ENCODE measurements at regions not wholly inside any gene's neighbourhood (a gene's known extent, or its start where the extent isn't known, plus 50 kb on each side); places are given as distances from the start of the nearest gene placed in this dataset.
A peak's percentile ranks its signal among the peaks of the same experiment; 100 is the strongest.
"Not testable (repeated sequence)": the region's sequence is repeated elsewhere in the genome, so short reads cannot be mapped to it uniquely, and the experiment has no call there.

DNA sequence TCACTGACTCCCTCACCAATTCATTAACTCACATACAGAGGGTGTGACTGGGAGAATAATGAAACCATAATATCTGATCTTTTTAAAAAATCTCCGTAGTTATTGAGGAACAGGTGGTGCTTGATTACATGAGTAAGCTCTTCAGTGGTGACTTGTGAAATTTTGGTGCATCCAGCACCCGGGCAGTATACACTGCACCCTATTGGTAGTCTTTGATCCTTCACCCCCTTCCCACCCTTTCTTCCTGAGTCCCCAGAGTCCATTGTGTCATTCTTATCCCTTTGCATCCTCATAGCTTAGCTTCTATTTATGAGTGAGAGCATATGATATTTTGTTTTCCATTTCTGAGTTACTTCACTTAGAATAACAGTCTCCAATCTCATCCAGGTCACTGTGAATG, 1143.8 kb downstream of the PCDH19 start:
- Mint-ChIP-seq H3K4me3 (ENCODE audit: unreplicated experiment) (no peak overlapping the region), H3K9me3 (ENCODE audit: unreplicated experiment) (peaks cover 6% of the 10 kb centered on the region), H3K4me1 (ENCODE audit: insufficient read depth, unreplicated experiment) (peaks cover 7% of the 10 kb centered on the region), H3K36me3 (ENCODE audit: insufficient read depth, unreplicated experiment) (no peaks in the 10 kb centered on the region), H3K27me3 (ENCODE audit: insufficient read depth, unreplicated experiment) (no peaks in the 10 kb centered on the region), H3K27ac (ENCODE audit: low read depth, unreplicated experiment) (no peak overlapping the region)
- no peak for DNase-seq (ENCODE audit: unreplicated experiment)
- intact Hi-C loops (cut with micrococcal nuclease), result no loop called here
- ChIA-PET CTCF (no interaction called here), POLR2A (no interaction called here)
- TF ChIP-seq, protein P1, sequence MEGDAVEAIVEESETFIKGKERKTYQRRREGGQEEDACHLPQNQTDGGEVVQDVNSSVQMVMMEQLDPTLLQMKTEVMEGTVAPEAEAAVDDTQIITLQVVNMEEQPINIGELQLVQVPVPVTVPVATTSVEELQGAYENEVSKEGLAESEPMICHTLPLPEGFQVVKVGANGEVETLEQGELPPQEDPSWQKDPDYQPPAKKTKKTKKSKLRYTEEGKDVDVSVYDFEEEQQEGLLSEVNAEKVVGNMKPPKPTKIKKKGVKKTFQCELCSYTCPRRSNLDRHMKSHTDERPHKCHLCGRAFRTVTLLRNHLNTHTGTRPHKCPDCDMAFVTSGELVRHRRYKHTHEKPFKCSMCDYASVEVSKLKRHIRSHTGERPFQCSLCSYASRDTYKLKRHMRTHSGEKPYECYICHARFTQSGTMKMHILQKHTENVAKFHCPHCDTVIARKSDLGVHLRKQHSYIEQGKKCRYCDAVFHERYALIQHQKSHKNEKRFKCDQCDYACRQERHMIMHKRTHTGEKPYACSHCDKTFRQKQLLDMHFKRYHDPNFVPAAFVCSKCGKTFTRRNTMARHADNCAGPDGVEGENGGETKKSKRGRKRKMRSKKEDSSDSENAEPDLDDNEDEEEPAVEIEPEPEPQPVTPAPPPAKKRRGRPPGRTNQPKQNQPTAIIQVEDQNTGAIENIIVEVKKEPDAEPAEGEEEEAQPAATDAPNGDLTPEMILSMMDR (IDR thresholded peaks at IDR 0.05; ENCODE audit: unreplicated experiment), result no peak
- no TSS peak for BruUV-seq (replicated peaks)

DNA sequence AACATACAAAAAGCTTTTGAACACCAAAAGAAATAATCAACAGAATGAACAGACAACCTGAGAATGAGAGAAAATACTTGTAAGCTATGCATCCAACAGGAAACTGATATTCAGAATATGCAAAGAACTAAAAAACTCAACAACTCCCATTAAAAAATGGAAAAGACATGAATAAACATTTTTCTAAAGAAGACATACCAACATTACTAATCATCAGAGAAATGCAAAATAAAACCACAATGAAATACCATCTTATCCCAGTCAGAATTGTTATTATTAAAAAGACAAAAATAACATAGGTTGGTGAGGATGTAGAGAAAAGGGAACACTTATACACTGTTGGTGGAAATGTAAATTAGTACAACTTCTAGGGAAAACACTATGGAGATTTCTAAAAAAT, 1161.9 kb downstream of the PCDH19 start:
- no peak overlapping the region for H3K27ac Mint-ChIP-seq (ENCODE audit: low read depth, unreplicated experiment)
- H3K36me3 Mint-ChIP-seq (ENCODE audit: insufficient read depth, unreplicated experiment), result no peaks in the 10 kb centered on the region
- H3K4me1 Mint-ChIP-seq (ENCODE audit: insufficient read depth, unreplicated experiment), result no peaks in the 10 kb centered on the region
- no TSS peak for BruUV-seq (replicated peaks)
- ChIA-PET CTCF (interaction anchor here (0.5 kb wide), 1 partner anchor 1090 kb away, joined by 3 read pairs; no protein-coding TSS in a partner anchor), POLR2A (no interaction called here)
- intact Hi-C loops (cut with micrococcal nuclease), result no loop called here
- TF ChIP-seq, protein P1 (IDR thresholded peaks at IDR 0.05; ENCODE audit: unreplicated experiment), result no peak
- no peak for DNase-seq (ENCODE audit: unreplicated experiment)
- no peak overlapping the region for H3K4me3 Mint-ChIP-seq (ENCODE audit: unreplicated experiment)
- no peaks in the 10 kb centered on the region for H3K9me3 Mint-ChIP-seq (ENCODE audit: unreplicated experiment)
- peaks cover 12% of the 10 kb centered on the region for H3K27me3 Mint-ChIP-seq (ENCODE audit: insufficient read depth, unreplicated experiment)

DNA sequence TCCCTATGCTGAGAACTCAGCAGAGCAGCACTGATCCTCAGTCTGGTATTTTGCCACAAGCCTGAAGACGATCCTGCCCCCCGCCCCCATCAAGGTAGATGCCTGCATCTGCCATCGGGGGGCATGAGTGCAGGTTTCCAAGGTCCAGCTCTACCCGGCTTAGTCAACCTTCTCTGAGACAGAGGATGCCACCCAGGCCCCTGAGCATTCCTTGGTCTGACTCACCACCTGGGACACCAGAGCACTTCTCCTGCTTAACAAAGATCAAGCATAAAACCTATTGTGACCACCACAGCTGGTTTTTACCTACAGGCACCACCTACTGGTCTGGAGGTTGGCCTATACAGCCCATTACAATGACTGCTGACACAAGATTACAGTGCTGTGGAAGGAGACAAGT, 1168.1 kb downstream of the PCDH19 start:
- Mint-ChIP-seq H3K4me3 (ENCODE audit: unreplicated experiment) (no peak overlapping the region), H3K27me3 (ENCODE audit: insufficient read depth, unreplicated experiment) (peaks cover 12% of the 10 kb centered on the region), H3K36me3 (ENCODE audit: insufficient read depth, unreplicated experiment) (no peaks in the 10 kb centered on the region), H3K4me1 (ENCODE audit: insufficient read depth, unreplicated experiment) (no peaks in the 10 kb centered on the region), H3K27ac (ENCODE audit: low read depth, unreplicated experiment) (no peak overlapping the region), H3K9me3 (ENCODE audit: unreplicated experiment) (peaks cover 6% of the 10 kb centered on the region)
- TF ChIP-seq, protein P1 (IDR thresholded peaks at IDR 0.05; ENCODE audit: unreplicated experiment), result no peak
- BruUV-seq (replicated peaks), result no TSS peak
- no peak for DNase-seq (ENCODE audit: unreplicated experiment)
- intact Hi-C loops (cut with micrococcal nuclease), result no loop called here
- CTCF ChIA-PET, result no interaction called here
- POLR2A ChIA-PET, result no interaction called here

DNA sequence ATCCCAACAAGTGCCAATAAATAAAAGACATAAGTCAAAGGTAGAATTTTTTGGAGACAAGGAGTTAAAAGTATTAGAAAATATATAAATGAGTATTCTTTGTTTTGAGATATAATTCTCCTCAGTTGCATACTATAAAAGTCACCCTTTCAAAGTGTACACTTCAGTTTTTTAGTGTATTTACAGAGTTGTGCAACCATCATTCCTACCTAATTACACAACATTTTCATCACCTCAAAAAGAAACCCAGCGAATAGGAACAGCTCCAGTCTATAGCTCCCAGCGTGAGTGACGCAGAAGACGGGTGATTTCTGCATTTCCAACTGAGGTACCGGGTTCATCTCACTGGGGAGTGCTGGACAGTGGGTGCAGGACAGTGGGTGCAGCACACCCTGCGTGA, 1175.7 kb downstream of the PCDH19 start:
- H3K4me1 Mint-ChIP-seq (ENCODE audit: insufficient read depth, unreplicated experiment); BruUV-seq (replicated peaks); H3K36me3 Mint-ChIP-seq (ENCODE audit: insufficient read depth, unreplicated experiment); POLR2A ChIA-PET; H3K27ac Mint-ChIP-seq (ENCODE audit: low read depth, unreplicated experiment); H3K4me3 Mint-ChIP-seq (ENCODE audit: unreplicated experiment); H3K27me3 Mint-ChIP-seq (ENCODE audit: insufficient read depth, unreplicated experiment); intact Hi-C loops (cut with micrococcal nuclease): not testable (repeated sequence)
- CTCF ChIA-PET, result interaction anchor here (0.6 kb wide), 1 partner anchor 15 kb away, joined by 3 read pairs; no protein-coding TSS in a partner anchor
- peak; percentile 54 for DNase-seq (ENCODE audit: unreplicated experiment)
- peaks cover 14% of the 10 kb centered on the region for H3K9me3 Mint-ChIP-seq (ENCODE audit: unreplicated experiment)

DNA sequence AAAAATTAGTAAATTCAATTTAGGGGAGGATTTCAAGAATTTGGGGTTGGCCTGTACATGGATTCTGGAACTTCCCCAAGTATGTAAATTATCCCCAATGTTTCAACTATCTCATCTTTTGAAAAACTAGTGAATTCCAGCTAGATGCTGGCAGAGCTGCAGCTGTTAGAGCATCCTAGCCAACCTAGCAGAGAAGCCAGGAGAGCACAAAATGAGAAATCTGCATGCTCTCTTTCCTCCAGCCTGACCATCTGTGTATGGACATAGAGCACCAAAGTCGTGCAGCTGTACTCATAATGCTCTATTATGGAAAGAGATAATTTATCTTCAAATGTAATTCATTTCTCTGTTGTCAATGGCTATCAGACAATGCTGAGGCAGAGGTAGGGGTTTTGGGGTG, 1217.7 kb downstream of the PCDH19 start:
- intact Hi-C loops (cut with micrococcal nuclease), result no loop called here
- peaks cover 13% of the 10 kb centered on the region for H3K9me3 Mint-ChIP-seq (ENCODE audit: unreplicated experiment)
- ChIA-PET POLR2A (no interaction called here), CTCF (interaction anchor here (0.9 kb wide), 1 partner anchor 8 kb away, joined by 3 read pairs; no protein-coding TSS in a partner anchor)
- H3K27ac Mint-ChIP-seq (ENCODE audit: low read depth, unreplicated experiment), result no peak overlapping the region
- H3K4me1 Mint-ChIP-seq (ENCODE audit: insufficient read depth, unreplicated experiment), result no peaks in the 10 kb centered on the region
- DNase-seq (ENCODE audit: unreplicated experiment), result no peak
- H3K27me3 Mint-ChIP-seq (ENCODE audit: insufficient read depth, unreplicated experiment), result peaks cover 18% of the 10 kb centered on the region
- BruUV-seq (replicated peaks), result no TSS peak
- H3K36me3 Mint-ChIP-seq (ENCODE audit: insufficient read depth, unreplicated experiment), result no peaks in the 10 kb centered on the region
- TF ChIP-seq, protein P1 (IDR thresholded peaks at IDR 0.05; ENCODE audit: unreplicated experiment), result no peak
- no peak overlapping the region for H3K4me3 Mint-ChIP-seq (ENCODE audit: unreplicated experiment)

Data from MCF 10A (cell line).